ENCODE measurements at regions not wholly inside any gene's neighbourhood (a gene's known extent, or its start where the extent isn't known, plus 50 kb on each side); places are given as distances from the start of the nearest gene placed in this dataset.

- TF ChIP-seq CTCF (IDR thresholded peaks at IDR 0.05; ENCODE audit: unreplicated experiment) = no peak
- Mint-ChIP-seq H3K9me3 (ENCODE audit: low read depth, unreplicated experiment) (peaks cover 4% of the 10 kb centered on the region), H3K4me3 (ENCODE audit: low read depth, unreplicated experiment) (no peak overlapping the region), H3K27me3 (ENCODE audit: unreplicated experiment) (peaks cover 70% of the 10 kb centered on the region), H3K36me3 (ENCODE audit: insufficient read depth, unreplicated experiment) (no peaks in the 10 kb centered on the region), H3K27ac (ENCODE audit: unreplicated experiment) (no peak overlapping the region), H3K4me1 (ENCODE audit: low read depth, unreplicated experiment) (no peaks in the 10 kb centered on the region)
- no peak for DNase-seq
- intact Hi-C loops (cut with micrococcal nuclease; ENCODE audit: unreplicated experiment) = no loop called here
- no TSS peak for BruUV-seq (replicated peaks)
- CTCF ChIA-PET = no interaction called here
These were observed 183.4 kb downstream of the PTPN20 start for GRCh38 chr10:47094636-47095035.

- intact Hi-C loops (cut with micrococcal nuclease; ENCODE audit: unreplicated experiment) = no loop called here
- no peak overlapping the region for H3K27ac Mint-ChIP-seq (ENCODE audit: unreplicated experiment)
- CTCF ChIA-PET = no interaction called here
- no TSS peak for BruUV-seq (replicated peaks)
- H3K9me3 Mint-ChIP-seq (ENCODE audit: low read depth, unreplicated experiment) = peaks cover 5% of the 10 kb centered on the region
- no peak for DNase-seq
- no peaks in the 10 kb centered on the region for H3K36me3 Mint-ChIP-seq (ENCODE audit: insufficient read depth, unreplicated experiment)
- no peak overlapping the region for H3K4me3 Mint-ChIP-seq (ENCODE audit: low read depth, unreplicated experiment)
- H3K27me3 Mint-ChIP-seq (ENCODE audit: unreplicated experiment) = peaks cover 70% of the 10 kb centered on the region
- no peaks in the 10 kb centered on the region for H3K4me1 Mint-ChIP-seq (ENCODE audit: low read depth, unreplicated experiment)
- no peak for TF ChIP-seq CTCF (IDR thresholded peaks at IDR 0.05; ENCODE audit: unreplicated experiment)
These were observed 184.0 kb downstream of the PTPN20 start for GRCh38 chr10:47095211-47095610.

DNA sequence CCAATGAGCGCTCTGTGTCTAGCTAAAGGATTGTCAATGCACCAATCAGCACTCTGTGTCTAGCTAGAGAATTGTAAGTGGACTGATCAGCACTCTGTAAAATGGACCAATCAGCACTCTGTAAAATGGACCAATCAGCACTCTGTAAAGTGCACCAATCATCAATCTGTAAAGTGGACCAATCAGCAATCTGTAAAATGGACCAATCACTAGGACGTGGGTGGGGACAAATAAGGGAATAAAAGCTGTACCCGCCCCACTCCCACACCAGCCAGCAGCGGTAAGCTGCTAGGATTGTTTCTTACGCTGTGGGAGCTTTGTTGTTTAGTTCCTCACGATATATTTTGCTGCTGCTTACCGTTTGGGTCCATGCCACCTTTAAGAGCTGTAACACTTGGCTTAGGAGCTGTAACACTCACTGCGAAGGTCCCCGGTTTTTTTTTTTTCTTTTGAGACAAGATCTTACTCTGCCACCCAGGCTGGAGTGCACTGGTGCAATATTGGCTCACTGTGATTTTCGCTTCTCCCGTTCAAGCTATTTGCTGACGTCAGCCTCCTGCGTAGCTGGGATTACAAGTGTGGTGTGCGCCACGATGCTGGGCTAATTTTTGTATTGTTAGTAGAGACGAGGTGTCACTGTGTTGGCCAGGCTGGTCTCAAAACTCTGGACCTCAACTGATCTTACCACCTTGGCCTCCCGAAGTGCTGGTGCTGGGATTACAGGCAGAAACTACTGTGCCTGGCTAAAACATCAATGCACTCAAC lies 184.8 kb downstream of the PTPN20 start:
- BruUV-seq (replicated peaks) = no TSS peak

GRCh38 chr10:47098238-47098637 lies 187.0 kb downstream of the PTPN20 start:
- CTCF ChIA-PET = no interaction called here

More for the DNA sequence above, 184.8 kb downstream of the PTPN20 start:
- intact Hi-C loops (cut with micrococcal nuclease; ENCODE audit: unreplicated experiment) = no loop called here
- CTCF ChIA-PET = no interaction called here
- no peak for DNase-seq
- Mint-ChIP-seq H3K4me3 (ENCODE audit: low read depth, unreplicated experiment) (no peak overlapping the region), H3K27me3 (ENCODE audit: unreplicated experiment) (peaks cover 62% of the 10 kb centered on the region), H3K4me1 (ENCODE audit: low read depth, unreplicated experiment) (no peaks in the 10 kb centered on the region), H3K9me3 (ENCODE audit: low read depth, unreplicated experiment) (peaks cover 5% of the 10 kb centered on the region), H3K36me3 (ENCODE audit: insufficient read depth, unreplicated experiment) (no peaks in the 10 kb centered on the region), H3K27ac (ENCODE audit: unreplicated experiment) (no peak overlapping the region)
- no peak for TF ChIP-seq CTCF (IDR thresholded peaks at IDR 0.05; ENCODE audit: unreplicated experiment)

More at GRCh38 chr10:47098238-47098637, 187.0 kb downstream of the PTPN20 start:
- BruUV-seq (replicated peaks) = no TSS peak
- Mint-ChIP-seq H3K36me3 (ENCODE audit: insufficient read depth, unreplicated experiment) (no peaks in the 10 kb centered on the region), H3K4me1 (ENCODE audit: low read depth, unreplicated experiment) (no peaks in the 10 kb centered on the region), H3K9me3 (ENCODE audit: low read depth, unreplicated experiment) (peaks cover 2% of the 10 kb centered on the region), H3K27ac (ENCODE audit: unreplicated experiment) (no peak overlapping the region), H3K27me3 (ENCODE audit: unreplicated experiment) (peaks cover 79% of the 10 kb centered on the region), H3K4me3 (ENCODE audit: low read depth, unreplicated experiment) (no peak overlapping the region)
- intact Hi-C loops (cut with micrococcal nuclease; ENCODE audit: unreplicated experiment) = no loop called here
- DNase-seq = no peak
- TF ChIP-seq CTCF (IDR thresholded peaks at IDR 0.05; ENCODE audit: unreplicated experiment) = no peak

All from Calu3 (cell line).